22Rv1 (cell line): ENCODE measurements at regions not wholly inside any gene's neighbourhood (a gene's known extent, or its start where the extent isn't known, plus 50 kb on each side); places are given as distances from the start of the nearest gene placed in this dataset.

Experiments used
- CTCF ChIP-seq: fragments of 450-650 bp; IDR thresholded peaks from 2 replicates; pipeline ENCODE4 v1.5.1; 2017; ENCODE audit warnings: mild to moderate bottlenecking
- ZFX ChIP-seq: fragments of 450-650 bp; IDR thresholded peaks from 2 replicates; pipeline ENCODE4 v1.6.1; 2017; ENCODE audit warnings: antibody characterized with exemption, borderline replicate concordance

DNA sequence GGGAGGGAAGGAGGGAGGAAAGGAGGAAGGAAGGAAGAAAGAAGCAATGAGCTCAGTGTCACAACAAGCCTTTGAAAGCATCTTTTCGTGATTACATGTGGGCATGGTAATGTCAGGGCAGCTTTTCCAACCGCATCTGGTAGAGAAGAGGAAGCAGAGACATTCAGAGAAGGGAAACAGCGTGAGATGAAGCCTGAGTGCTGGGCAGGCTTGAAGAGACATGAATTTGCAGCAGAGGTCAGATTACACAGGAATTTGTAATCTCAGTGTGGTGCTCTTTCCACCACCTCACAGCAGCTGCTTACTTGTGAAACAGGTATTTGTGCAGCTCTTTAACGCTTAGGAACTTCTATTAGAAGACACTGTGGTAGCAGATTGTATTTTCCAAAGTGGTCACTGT lies 289.5 kb upstream of the C11orf87 start:
- no peak for TF ChIP-seq CTCF
- no peak for TF ChIP-seq ZFX
